HG03457 (cell line): ENCODE measurements at regions not wholly inside any gene's neighbourhood (a gene's known extent, or its start where the extent isn't known, plus 50 kb on each side); places are given as distances from the start of the nearest gene placed in this dataset.
"Not testable (repeated sequence)": the region's sequence is repeated elsewhere in the genome, so short reads cannot be mapped to it uniquely, and the experiment has no call there.

ENCODE experiments used
- ATAC-seq: cut with Tn5 transposase; IDR thresholded peaks from one replicate; pipeline ENCODE4 v1.9.1; 2021; ENCODE audit warnings: moderate number of reproducible peaks; ENCODE audit not compliant: unreplicated experiment

GRCh38 chr12:127500512-127501035, 766.4 kb upstream of the TMEM132C start:
- ATAC-seq, result no peak

DNA sequence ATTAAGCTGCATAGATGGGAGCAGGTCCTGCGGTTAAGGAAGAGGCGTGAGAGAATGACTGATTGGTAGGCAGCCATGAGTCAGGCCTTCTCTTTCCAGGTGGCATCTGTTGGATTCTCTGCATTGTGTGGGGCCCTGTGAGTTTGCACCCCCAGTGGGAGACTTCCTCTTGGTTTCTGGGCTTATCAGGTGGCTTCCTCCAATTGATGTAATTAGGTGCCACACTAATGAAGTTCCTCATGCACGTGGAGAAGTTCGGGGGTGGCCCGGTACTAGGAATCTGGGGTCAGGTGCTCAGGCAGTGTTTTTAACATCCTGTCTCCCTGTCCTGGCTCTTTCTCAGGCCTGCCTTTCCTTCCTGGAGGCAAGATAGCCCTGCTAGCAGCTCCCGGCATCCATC, 765.1 kb upstream of the TMEM132C start:
- no peak for ATAC-seq

DNA sequence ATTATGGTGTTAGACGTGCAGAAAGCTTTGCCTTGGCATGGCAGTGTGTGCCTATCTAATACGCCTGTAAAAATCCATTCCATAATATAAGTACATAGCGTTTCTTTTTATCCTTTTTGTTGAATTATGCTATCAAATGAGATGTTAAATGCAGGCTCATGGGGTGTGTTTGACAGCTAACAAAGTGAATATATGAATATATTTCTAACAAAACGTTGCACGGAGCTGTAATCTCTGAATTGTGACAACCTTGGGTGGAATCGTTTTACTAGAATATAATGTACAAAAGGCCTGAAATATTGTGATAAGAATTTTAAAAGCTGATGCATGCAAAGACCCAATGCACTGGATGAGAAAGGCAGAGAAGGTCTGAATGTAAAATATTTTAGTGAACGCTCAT, 763.7 kb upstream of the TMEM132C start:
- no peak for ATAC-seq

- not testable (repeated sequence) for ATAC-seq
Observed at GRCh38 chr12:127503996-127504395, 763.0 kb upstream of the TMEM132C start.

DNA sequence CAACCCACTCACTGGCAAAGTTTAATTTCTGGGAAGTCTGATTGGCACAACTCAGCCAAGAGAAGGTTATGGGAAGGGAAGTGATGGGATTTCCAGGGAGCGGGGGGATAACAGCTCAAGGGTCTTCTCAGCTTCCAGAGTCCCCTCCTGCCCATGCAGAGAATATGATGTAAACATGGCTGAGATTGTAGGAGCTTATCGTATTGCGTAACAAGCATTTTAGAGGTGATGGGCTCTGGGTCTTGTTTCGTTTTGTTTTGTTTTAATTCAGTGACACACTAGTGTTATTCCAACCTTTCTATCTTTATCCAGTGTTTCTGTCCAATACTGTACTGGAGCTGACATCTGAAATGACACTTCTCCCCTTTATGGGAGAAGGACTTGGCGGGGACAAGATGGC, 762.1 kb upstream of the TMEM132C start:
- no peak for ATAC-seq

GRCh38 chr12:127507341-127507740, 759.6 kb upstream of the TMEM132C start:
- no peak for ATAC-seq

- no peak for ATAC-seq
Observed at GRCh38 chr12:127509066-127509778, 757.7 kb upstream of the TMEM132C start.

DNA sequence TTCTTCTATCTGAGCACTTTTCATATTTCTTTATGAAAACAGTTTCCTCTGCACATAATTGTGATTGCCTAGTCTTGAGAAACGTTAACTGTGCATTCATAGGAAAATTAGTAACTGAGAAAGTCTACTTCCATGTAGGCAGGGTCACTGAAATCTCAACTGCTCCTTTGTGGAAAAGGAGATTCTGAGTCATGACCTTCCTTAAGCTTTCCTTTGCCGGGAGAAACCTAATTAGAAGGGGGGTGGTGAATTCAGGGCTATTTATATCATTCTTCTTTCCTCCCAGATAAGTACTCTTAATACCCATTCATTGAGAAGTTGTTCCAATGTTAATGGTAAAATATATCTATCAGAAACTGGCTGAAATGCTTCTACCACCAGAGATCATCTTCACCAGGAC, 751.0 kb upstream of the TMEM132C start:
- no peak for ATAC-seq

- no peak for ATAC-seq
Observed at GRCh38 chr12:127516467-127516866, 750.5 kb upstream of the TMEM132C start.

- no peak for ATAC-seq
Observed at GRCh38 chr12:127519779-127520178, 747.2 kb upstream of the TMEM132C start.

DNA sequence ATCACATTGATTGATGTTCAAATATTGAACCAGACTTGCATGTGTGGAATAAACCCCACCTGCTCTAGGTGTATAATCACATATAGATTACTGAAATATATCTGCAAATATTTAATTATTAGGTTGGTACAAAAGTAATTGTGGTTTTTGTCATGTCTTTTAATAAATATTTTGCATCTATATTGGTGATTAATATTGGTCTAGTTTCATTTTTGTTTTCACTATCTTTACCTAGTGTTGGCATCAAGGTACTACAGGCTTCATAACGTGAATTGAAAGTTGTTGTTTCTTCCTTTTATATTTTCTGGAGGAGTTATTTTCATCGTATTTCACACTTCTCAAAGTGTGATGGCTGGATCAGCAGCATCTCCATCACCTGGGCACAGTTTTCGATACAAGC, 740.0 kb upstream of the TMEM132C start:
- ATAC-seq, result no peak

- ATAC-seq, result no peak
Observed at GRCh38 chr12:127528551-127528950, 738.4 kb upstream of the TMEM132C start.

GRCh38 chr12:127531542-127531941, 735.4 kb upstream of the TMEM132C start:
- ATAC-seq, result no peak

GRCh38 chr12:127533353-127533752, 733.6 kb upstream of the TMEM132C start:
- no peak for ATAC-seq

DNA sequence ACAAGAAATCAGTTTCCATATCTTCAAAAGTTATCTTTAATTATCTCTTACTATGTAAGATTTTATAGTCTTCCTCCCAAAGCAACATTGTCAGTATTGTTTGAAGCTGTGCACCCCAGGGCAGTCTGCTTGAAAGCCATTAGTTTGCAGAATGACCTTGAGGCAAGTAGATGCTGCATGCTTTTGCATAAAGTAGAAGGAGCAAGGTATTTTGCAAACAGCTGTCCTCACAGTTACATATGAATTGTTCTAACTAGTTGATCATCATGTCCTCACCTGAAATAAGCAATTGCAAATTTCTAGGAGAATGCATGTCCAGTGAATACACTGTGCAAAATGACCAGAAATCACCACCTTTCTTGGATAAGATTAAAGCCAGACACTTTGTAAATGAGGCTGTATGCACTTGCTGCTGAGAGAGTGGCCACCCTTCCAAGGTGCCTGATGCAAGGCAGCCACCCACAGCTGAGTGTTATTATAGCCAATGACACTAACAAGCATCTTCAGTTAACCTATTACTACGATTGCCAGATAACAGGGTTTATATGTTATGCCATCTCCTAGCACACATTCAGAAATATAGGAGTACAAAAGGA, 730.0 kb upstream of the TMEM132C start:
- no peak for ATAC-seq

DNA sequence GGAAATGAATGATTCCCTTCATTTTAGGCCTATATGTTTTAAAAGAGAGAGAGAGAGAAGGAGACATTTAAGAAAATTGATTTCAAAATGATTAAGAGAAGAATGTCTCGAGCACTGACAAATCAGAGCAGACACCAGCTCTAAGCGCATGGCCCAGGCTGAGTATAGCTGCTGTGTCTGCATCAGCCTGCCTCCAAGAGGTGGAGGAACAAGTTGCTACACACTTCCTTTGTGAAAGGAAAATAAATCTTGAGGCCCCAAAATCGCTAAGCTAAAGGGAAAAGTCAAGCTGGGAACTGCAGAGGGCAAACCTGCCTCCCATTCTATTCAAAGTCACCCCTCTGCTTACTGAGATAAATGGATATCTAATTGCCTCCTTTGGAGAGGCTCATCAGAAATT, 728.7 kb upstream of the TMEM132C start:
- no peak for ATAC-seq

DNA sequence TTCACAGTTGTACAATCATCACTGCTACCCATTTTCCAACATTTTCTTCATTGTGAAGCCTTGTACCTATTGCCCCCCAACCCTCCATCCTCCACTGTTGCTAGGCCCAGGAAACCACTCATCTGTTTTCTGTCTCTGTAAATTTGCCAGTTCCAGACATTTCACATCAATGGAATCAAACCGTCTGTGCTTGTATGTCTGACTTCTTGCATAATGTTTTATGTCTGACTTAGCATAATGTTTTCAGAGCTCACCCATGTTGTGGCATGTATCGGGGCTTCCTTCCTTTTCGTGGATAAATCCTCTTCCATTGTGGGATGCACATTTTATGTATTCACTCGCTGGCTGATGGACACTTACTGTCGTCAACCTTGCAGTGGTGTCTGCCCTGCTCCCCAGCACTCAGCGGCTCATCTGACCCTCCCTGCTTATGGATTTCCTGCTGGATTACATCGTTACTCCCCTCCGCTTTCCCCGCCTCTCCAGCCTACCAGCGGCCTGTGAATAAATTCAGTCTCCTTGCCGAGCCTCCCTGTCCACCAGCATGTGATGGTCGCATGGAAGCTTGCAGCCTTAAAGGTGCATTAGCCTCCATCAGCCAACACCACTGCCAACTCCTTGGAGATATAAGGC, 727.6 kb upstream of the TMEM132C start:
- ATAC-seq, result no peak

GRCh38 chr12:127542391-127542790, 724.6 kb upstream of the TMEM132C start:
- no peak for ATAC-seq

DNA sequence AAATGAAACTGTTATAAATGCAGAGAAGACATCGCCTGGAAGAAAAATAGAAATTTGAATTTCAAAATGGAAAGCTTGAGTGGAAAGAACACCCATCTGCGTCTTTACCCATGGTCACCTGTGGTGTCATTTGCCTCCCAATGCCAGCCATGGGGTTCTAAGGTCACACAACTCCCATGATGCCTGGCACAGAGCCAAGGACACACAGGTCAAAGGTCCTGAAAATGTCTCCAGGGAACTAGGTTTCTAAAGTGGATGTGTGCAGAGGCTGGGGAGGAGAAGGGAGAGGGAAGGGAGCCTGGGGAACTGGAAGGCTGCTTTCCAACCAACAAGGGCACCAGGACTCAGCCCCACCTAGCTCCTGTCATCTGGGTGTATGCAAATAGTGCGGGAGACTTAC, 724.0 kb upstream of the TMEM132C start:
- no peak for ATAC-seq

GRCh38 chr12:127546721-127547505, 720.1 kb upstream of the TMEM132C start:
- no peak for ATAC-seq

- no peak for ATAC-seq
Observed at GRCh38 chr12:127548123-127548553, 718.8 kb upstream of the TMEM132C start.
